Ovary (tissue), 7 donors: ENCODE measurements at regions not wholly inside any gene's neighbourhood (a gene's known extent, or its start where the extent isn't known, plus 50 kb on each side); places are given as distances from the start of the nearest gene placed in this dataset.

Experiments used
- DNase-seq, 5 donors: peaks; one replicate each; pipeline ENCODE4 v3.0.0-alpha.2; 2019 to 2020
- H3K27ac ChIP-seq, 2 donors: fragments of 200-600 bp; one replicate each; pipeline versions ENCODE4 v1.5.1 to v1.8.0; 2019 to 2022
- H3K27me3 ChIP-seq: fragments of 200-600 bp; one replicate; pipeline ENCODE4 v1.8.0; 2022
- H3K36me3 ChIP-seq: fragments of 200-600 bp; sonication (generic); one replicate; pipeline ENCODE4 v1.5.1; 2019
- H3K4me1 ChIP-seq: one replicate; pipeline ENCODE4 v1.8.1; 2013; ENCODE audit warnings: mild to moderate bottlenecking, moderate library complexity; ENCODE audit not compliant: insufficient read depth
- H3K4me3 ChIP-seq: fragments of 200-600 bp; sonication (generic); one replicate; pipeline ENCODE4 v1.5.1; 2017
- H3K9me3 ChIP-seq, 2 donors: fragments of 200-600 bp in 1 of 2; sonication (generic) in 1 of 2; one replicate each; pipeline versions ENCODE4 v1.5.1 to v1.8.1; 2013 to 2019; ENCODE audit warnings: mild to moderate bottlenecking in 1 of 2, moderate library complexity in 1 of 2
- EP300 ChIP-seq: sonication (generic); formaldehyde crosslinking; IDR thresholded peaks from one replicate; pipeline ENCODE4 v1.6.1; 2017; ENCODE audit warnings: antibody characterized with exemption
- POLR2A ChIP-seq: fragments of 450-650 bp; IDR thresholded peaks from one replicate; pipeline ENCODE4 v1.6.1; 2017; ENCODE audit warnings: antibody characterized with exemption, mild to moderate bottlenecking, moderate library complexity
- WGBS, 3 donors: extraction: QIAGEN DNeasy Blood & Tissue Kit in 1 of 3; methylation state at CpG; one replicate each; pipeline versions ENCODE4 v1.1.5 to v1.1.7; 2013 to 2017; 5-methylcytosine and 5-hydroxymethylcytosine counted together
- intact Hi-C, 4 donors: fragments of 100-400 bp; cut with DNase I; formaldehyde crosslinking; loops; one replicate each; pipeline versions ENCODE4 v1.11.0 to v1.15.1; 2022 to 2023
- TF ChIP-seq, protein P1 (sequence below), 3 donors: fragments of 450-650 bp in 2 of 3; fragments of 200-600 bp in 1 of 3; IDR thresholded peaks; one replicate each; pipeline versions ENCODE4 v1.5.1 to v1.8.0; 2016 to 2022; ENCODE audit warnings: antibody characterized with exemption in 3 of 3, mild to moderate bottlenecking in 1 of 3
- donor health status: DM: no; HTN: no; CAD: no; lungs with moderate emphysema.
- donor health status: DM: no; HTN: no; CAD: no.
- donor health status: Bipolar disorder and iron deficiency.
- donor health status: DM: no; HTN: no; CAD: no.
- donor health status: DM: yes; HTN: yes; CAD: no.

GRCh38 chr2:30046396-30046795 lies 100.4 kb upstream of the YPEL5 start:
- Histone ChIP-seq H3K4me3 (no peak overlapping the region), H3K27ac (no peak overlapping the region), H3K36me3 (no peaks in the 10 kb centered on the region), H3K4me1 (no peaks in the 10 kb centered on the region), H3K27me3 (no peaks in the 10 kb centered on the region), H3K9me3 (no peaks in the 10 kb centered on the region)
- no peak for DNase-seq
- intact Hi-C loops = no loop called here
- TF ChIP-seq, protein P1, sequence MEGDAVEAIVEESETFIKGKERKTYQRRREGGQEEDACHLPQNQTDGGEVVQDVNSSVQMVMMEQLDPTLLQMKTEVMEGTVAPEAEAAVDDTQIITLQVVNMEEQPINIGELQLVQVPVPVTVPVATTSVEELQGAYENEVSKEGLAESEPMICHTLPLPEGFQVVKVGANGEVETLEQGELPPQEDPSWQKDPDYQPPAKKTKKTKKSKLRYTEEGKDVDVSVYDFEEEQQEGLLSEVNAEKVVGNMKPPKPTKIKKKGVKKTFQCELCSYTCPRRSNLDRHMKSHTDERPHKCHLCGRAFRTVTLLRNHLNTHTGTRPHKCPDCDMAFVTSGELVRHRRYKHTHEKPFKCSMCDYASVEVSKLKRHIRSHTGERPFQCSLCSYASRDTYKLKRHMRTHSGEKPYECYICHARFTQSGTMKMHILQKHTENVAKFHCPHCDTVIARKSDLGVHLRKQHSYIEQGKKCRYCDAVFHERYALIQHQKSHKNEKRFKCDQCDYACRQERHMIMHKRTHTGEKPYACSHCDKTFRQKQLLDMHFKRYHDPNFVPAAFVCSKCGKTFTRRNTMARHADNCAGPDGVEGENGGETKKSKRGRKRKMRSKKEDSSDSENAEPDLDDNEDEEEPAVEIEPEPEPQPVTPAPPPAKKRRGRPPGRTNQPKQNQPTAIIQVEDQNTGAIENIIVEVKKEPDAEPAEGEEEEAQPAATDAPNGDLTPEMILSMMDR (IDR thresholded peaks at IDR 0.05) = no peak
- TF ChIP-seq POLR2A = no peak
- no peak for TF ChIP-seq EP300
- WGBS, 3 donors = 71 to 84% (median 74%) methylated on average over 2 of the region's 2 CpGs

DNA sequence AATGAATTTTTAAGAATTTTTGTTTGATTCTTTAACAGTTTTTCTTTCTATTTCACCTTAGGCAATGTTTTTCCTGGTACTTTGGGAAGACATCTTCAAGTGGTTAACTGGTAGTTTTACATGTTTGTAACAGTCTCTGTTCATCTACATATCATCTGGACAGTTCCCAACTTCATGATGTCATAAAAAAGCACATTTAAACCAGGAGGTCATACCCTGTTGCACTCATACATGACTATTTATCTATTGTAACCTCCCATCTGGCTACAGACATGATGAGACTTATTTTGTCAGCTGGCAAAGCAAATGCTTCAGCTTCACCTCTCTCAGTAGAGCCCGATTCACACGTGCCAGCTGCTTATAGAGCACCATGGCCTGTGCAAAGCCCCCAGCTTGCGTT lies 99.8 kb upstream of the YPEL5 start:
- Histone ChIP-seq H3K4me1 (no peaks in the 10 kb centered on the region), H3K36me3 (no peaks in the 10 kb centered on the region), H3K4me3 (no peak overlapping the region), H3K27me3 (no peaks in the 10 kb centered on the region), H3K27ac (no peak overlapping the region), H3K9me3 (no peaks in the 10 kb centered on the region)
- 55 to 62% (median 61%) methylated on average over 3 of the region's 3 CpGs for WGBS, 3 donors
- intact Hi-C loops = no loop called here
- DNase-seq = no peak
- TF ChIP-seq POLR2A (no peak), EP300 (no peak)
- TF ChIP-seq, protein P1 (IDR thresholded peaks at IDR 0.05) = no peak

DNA sequence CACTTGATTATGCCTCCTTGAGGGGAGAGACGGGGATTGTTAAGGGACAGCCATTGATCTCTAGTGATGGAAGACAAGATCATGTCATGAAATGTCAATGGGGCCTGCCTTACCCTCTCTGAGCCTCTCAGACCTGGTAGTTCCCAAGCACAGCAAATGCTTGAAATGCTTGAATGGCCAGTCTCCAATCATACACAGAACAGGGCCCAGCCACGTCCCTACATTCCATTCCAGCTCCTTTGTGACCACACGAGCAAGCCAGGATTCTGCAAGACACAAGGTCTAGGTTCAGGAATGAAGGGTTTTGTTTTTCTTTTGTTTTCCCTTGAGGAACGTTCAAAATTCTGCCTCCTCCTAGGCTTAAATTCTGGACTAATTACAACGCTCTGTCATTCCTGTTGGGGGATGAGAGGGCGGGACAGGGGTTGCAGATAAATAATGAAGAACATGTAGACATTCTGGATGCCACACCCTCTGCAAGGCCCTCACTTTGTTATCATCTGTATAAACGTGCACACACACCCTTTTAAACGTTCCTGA lies 98.1 kb upstream of the YPEL5 start:
- 25 to 35% (median 30%) methylated on average over 8 of the region's 8 CpGs for WGBS, 3 donors

GRCh38 chr2:30055548-30055947 lies 91.3 kb upstream of the YPEL5 start:
- intact Hi-C loops = no loop called here
- TF ChIP-seq POLR2A = no peak
- TF ChIP-seq, protein P1 (IDR thresholded peaks at IDR 0.05) = no peak
- TF ChIP-seq EP300 = no peak
- H3K27ac ChIP-seq = no peak overlapping the region
- WGBS, 3 donors = 56 to 65% (median 62%) methylated on average over 2 of the region's 2 CpGs
- no peaks in the 10 kb centered on the region for H3K27me3 ChIP-seq
- H3K36me3 ChIP-seq = no peaks in the 10 kb centered on the region
- H3K4me1 ChIP-seq = no peaks in the 10 kb centered on the region
- no peaks in the 10 kb centered on the region for H3K9me3 ChIP-seq
- H3K4me3 ChIP-seq = no peak overlapping the region
- DNase-seq = no peak

More for the DNA sequence above, 98.1 kb upstream of the YPEL5 start:
- DNase-seq = no peak
- intact Hi-C loops = no loop called here
- no peak overlapping the region for H3K27ac ChIP-seq
- no peaks in the 10 kb centered on the region for H3K27me3 ChIP-seq
- H3K36me3 ChIP-seq = no peaks in the 10 kb centered on the region
- TF ChIP-seq, protein P1 (IDR thresholded peaks at IDR 0.05) = no peak
- no peak for TF ChIP-seq POLR2A
- TF ChIP-seq EP300 = no peak
- no peaks in the 10 kb centered on the region for H3K9me3 ChIP-seq
- H3K4me1 ChIP-seq = no peaks in the 10 kb centered on the region
- no peak overlapping the region for H3K4me3 ChIP-seq

- no peaks in the 10 kb centered on the region for H3K9me3 ChIP-seq
These were observed 86.2 kb upstream of the YPEL5 start for GRCh38 chr2:30060562-30060961.

More at GRCh38 chr2:30060562-30060961, 86.2 kb upstream of the YPEL5 start:
- Histone ChIP-seq H3K4me1 (no peaks in the 10 kb centered on the region), H3K36me3 (no peaks in the 10 kb centered on the region), H3K27me3 (no peaks in the 10 kb centered on the region), H3K27ac (no peak overlapping the region), H3K4me3 (no peak overlapping the region)
- WGBS, 3 donors = 73 to 96% (median 86%) methylated on average over 5 of the region's 5 CpGs
- TF ChIP-seq POLR2A (no peak), EP300 (no peak)
- TF ChIP-seq, protein P1 (IDR thresholded peaks at IDR 0.05) = no peak
- DNase-seq = no peak
- intact Hi-C loops = no loop called here
